ENCODE measurements at regions not wholly inside any gene's neighbourhood (a gene's known extent, or its start where the extent isn't known, plus 50 kb on each side); places are given as distances from the start of the nearest gene placed in this dataset.

GRCh38 chr3:19734453-19734852, 199.6 kb downstream of the EFHB start:
- Mint-ChIP-seq H3K9me3 (no peaks in the 10 kb centered on the region), H3K4me3 (no peak overlapping the region), H3K27ac (no peak overlapping the region), H3K4me1 (no peaks in the 10 kb centered on the region), H3K27me3 (ENCODE audit: insufficient read depth) (no peaks in the 10 kb centered on the region), H3K36me3 (ENCODE audit: low read depth) (no peaks in the 10 kb centered on the region)
- DNase-seq = no peak
- no peaks in the 10 kb centered on the region for H3K36me3 ChIP-seq (ENCODE audit: control insufficient read depth, insufficient read depth, low read length)
- WGBS, 2 experiments (ENCODE audit: insufficient coverage in 1 of 2, insufficient read length in 1 of 2) = 83 to 94% methylated on average over 3 to 6 of the region's 6 CpGs
- no peak overlapping the region for H3K27ac ChIP-seq (ENCODE audit: low read depth, low read length)
- TF ChIP-seq, protein P1, sequence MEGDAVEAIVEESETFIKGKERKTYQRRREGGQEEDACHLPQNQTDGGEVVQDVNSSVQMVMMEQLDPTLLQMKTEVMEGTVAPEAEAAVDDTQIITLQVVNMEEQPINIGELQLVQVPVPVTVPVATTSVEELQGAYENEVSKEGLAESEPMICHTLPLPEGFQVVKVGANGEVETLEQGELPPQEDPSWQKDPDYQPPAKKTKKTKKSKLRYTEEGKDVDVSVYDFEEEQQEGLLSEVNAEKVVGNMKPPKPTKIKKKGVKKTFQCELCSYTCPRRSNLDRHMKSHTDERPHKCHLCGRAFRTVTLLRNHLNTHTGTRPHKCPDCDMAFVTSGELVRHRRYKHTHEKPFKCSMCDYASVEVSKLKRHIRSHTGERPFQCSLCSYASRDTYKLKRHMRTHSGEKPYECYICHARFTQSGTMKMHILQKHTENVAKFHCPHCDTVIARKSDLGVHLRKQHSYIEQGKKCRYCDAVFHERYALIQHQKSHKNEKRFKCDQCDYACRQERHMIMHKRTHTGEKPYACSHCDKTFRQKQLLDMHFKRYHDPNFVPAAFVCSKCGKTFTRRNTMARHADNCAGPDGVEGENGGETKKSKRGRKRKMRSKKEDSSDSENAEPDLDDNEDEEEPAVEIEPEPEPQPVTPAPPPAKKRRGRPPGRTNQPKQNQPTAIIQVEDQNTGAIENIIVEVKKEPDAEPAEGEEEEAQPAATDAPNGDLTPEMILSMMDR (conservative IDR thresholded peaks at IDR 0.05) = no peak
- H3K27me3 ChIP-seq (ENCODE audit: control insufficient read depth, insufficient read depth, low read length, poor library complexity, severe bottlenecking) = no peaks in the 10 kb centered on the region
- no peaks in the 10 kb centered on the region for H3K9me3 ChIP-seq (ENCODE audit: control insufficient read depth, low read length)
- H3K9ac ChIP-seq (ENCODE audit: extremely low read depth, low read length, poor library complexity, severe bottlenecking) = no peak overlapping the region
- H3K4me3 ChIP-seq (ENCODE audit: low read length) = no peak overlapping the region
- no peaks in the 10 kb centered on the region for H3K4me1 ChIP-seq (ENCODE audit: control insufficient read depth, insufficient read depth, low read length)

DNA sequence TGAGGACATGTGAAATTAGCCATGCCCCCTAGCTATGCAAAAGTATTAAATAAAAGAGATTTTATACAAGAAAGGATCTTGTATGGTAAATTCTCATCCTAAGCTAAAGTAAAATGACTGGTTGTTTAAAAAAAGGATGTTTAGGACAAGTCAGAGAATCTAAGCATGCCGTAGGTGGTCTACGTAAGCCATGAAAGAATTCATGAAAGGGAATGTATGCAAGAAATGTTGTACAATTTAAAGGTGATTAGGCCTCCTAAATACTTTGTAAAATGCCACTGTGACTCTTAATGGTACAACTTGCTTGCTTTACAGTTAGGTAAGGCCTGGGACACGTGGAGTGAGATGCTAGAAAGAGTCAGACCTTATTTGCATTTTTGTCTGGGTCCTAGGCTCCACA, 209.0 kb downstream of the EFHB start:
- Mint-ChIP-seq H3K9me3 (peaks cover 57% of the 10 kb centered on the region), H3K27me3 (ENCODE audit: insufficient read depth) (peaks cover 8% of the 10 kb centered on the region), H3K4me1 (no peaks in the 10 kb centered on the region), H3K36me3 (ENCODE audit: low read depth) (no peaks in the 10 kb centered on the region), H3K27ac (no peak overlapping the region), H3K4me3 (no peak overlapping the region)
- no peak overlapping the region for H3K27ac ChIP-seq (ENCODE audit: low read depth, low read length)
- H3K9me3 ChIP-seq (ENCODE audit: control insufficient read depth, low read length) = peaks cover 37% of the 10 kb centered on the region
- H3K36me3 ChIP-seq (ENCODE audit: control insufficient read depth, insufficient read depth, low read length) = no peaks in the 10 kb centered on the region
- 84 to 100% methylated on average over 2 to 3 of the region's 3 CpGs for WGBS, 2 experiments (ENCODE audit: insufficient coverage in 1 of 2, insufficient read length in 1 of 2)
- no peaks in the 10 kb centered on the region for H3K27me3 ChIP-seq (ENCODE audit: control insufficient read depth, insufficient read depth, low read length, poor library complexity, severe bottlenecking)
- no peak for DNase-seq
- H3K9ac ChIP-seq (ENCODE audit: extremely low read depth, low read length, poor library complexity, severe bottlenecking) = no peak overlapping the region
- H3K4me1 ChIP-seq (ENCODE audit: control insufficient read depth, insufficient read depth, low read length) = no peaks in the 10 kb centered on the region
- no peak overlapping the region for H3K4me3 ChIP-seq (ENCODE audit: low read length)
- TF ChIP-seq, protein P1 (conservative IDR thresholded peaks at IDR 0.05) = no peak

GRCh38 chr3:19717736-19718135, 216.3 kb downstream of the EFHB start:
- no peak for DNase-seq
- Mint-ChIP-seq H3K27ac (no peak overlapping the region), H3K36me3 (ENCODE audit: low read depth) (no peaks in the 10 kb centered on the region), H3K27me3 (ENCODE audit: insufficient read depth) (peaks cover 47% of the 10 kb centered on the region), H3K4me1 (no peaks in the 10 kb centered on the region), H3K9me3 (peaks cover 8% of the 10 kb centered on the region), H3K4me3 (no peak overlapping the region)
- no peaks in the 10 kb centered on the region for H3K36me3 ChIP-seq (ENCODE audit: control insufficient read depth, insufficient read depth, low read length)
- no peak overlapping the region for H3K4me3 ChIP-seq (ENCODE audit: low read length)
- no peaks in the 10 kb centered on the region for H3K9me3 ChIP-seq (ENCODE audit: control insufficient read depth, low read length)
- no peaks in the 10 kb centered on the region for H3K4me1 ChIP-seq (ENCODE audit: control insufficient read depth, insufficient read depth, low read length)
- H3K9ac ChIP-seq (ENCODE audit: extremely low read depth, low read length, poor library complexity, severe bottlenecking) = no peak overlapping the region
- TF ChIP-seq, protein P1 (conservative IDR thresholded peaks at IDR 0.05) = no peak
- no peak overlapping the region for H3K27ac ChIP-seq (ENCODE audit: low read depth, low read length)
- peaks cover 6% of the 10 kb centered on the region for H3K27me3 ChIP-seq (ENCODE audit: control insufficient read depth, insufficient read depth, low read length, poor library complexity, severe bottlenecking)

Data from endodermal cell (in vitro differentiated cells).